ENCODE measurements at regions not wholly inside any gene's neighbourhood (a gene's known extent, or its start where the extent isn't known, plus 50 kb on each side); places are given as distances from the start of the nearest gene placed in this dataset.

DNA sequence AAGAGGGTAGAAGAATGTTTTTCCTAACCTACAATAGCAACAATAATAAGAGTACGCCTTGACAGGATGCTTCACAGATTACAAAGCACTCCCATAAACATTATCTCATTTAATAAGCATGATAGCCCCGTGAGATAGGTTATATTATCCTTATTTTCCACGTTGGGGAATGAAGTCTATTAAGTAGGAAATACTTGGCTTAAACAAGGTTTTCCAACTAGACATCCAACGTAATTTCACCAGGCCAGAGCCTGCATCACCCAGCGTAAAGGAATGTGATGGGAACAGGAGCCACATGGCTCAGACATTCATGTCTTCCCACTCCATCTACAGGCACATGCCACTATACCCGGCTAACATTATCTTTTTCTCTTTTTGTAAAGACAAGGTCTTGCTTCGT, 223.4 kb upstream of the AMIGO2 start:
- H2AFZ ChIP-seq (ENCODE audit: low read depth, low read length, severe bottlenecking) = peak overlapping the region; percentile 15
- H3K4me2 ChIP-seq (ENCODE audit: low read depth, low read length, poor library complexity, severe bottlenecking) = peak overlapping the region; percentile 35
- no peaks in the 10 kb centered on the region for H3K9me3 ChIP-seq (ENCODE audit: insufficient read depth, low read length)
- TF ChIP-seq, protein P1, sequence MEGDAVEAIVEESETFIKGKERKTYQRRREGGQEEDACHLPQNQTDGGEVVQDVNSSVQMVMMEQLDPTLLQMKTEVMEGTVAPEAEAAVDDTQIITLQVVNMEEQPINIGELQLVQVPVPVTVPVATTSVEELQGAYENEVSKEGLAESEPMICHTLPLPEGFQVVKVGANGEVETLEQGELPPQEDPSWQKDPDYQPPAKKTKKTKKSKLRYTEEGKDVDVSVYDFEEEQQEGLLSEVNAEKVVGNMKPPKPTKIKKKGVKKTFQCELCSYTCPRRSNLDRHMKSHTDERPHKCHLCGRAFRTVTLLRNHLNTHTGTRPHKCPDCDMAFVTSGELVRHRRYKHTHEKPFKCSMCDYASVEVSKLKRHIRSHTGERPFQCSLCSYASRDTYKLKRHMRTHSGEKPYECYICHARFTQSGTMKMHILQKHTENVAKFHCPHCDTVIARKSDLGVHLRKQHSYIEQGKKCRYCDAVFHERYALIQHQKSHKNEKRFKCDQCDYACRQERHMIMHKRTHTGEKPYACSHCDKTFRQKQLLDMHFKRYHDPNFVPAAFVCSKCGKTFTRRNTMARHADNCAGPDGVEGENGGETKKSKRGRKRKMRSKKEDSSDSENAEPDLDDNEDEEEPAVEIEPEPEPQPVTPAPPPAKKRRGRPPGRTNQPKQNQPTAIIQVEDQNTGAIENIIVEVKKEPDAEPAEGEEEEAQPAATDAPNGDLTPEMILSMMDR (IDR thresholded peaks at IDR 0.05; ENCODE audit: insufficient read depth, low read length, poor library complexity, severe bottlenecking) = no peak
- TF ChIP-seq EZH2phosphoT487 (conservative IDR thresholded peaks at IDR 0.05; ENCODE audit: low read length) = no peak
- peaks cover 8% of the 10 kb centered on the region; the same call in 1 of the 2 replicates for H3F3A ChIP-seq (ENCODE audit: insufficient read depth)
- H4K20me1 ChIP-seq (ENCODE audit: low read depth, low read length) = no peaks in the 10 kb centered on the region
- no peaks in the 10 kb centered on the region for H3K36me3 ChIP-seq (ENCODE audit: low read length)
- no peaks in the 10 kb centered on the region for H3K79me2 ChIP-seq (ENCODE audit: insufficient read depth, low read length)
- H3K27me3 ChIP-seq (ENCODE audit: low read length) = no peaks in the 10 kb centered on the region
- no peaks in the 10 kb centered on the region for H3K9me2 ChIP-seq (replicated peaks; ENCODE audit: insufficient read depth, low read length)
- H3K9ac ChIP-seq (ENCODE audit: low read length) = peak overlapping the region; percentile 34
- H3K4me3 ChIP-seq (ENCODE audit: insufficient read depth, low read length, poor library complexity, severe bottlenecking) = no peak overlapping the region
- H3K27ac ChIP-seq (ENCODE audit: low read depth, low read length) = peak overlapping the region; percentile 80

DNA sequence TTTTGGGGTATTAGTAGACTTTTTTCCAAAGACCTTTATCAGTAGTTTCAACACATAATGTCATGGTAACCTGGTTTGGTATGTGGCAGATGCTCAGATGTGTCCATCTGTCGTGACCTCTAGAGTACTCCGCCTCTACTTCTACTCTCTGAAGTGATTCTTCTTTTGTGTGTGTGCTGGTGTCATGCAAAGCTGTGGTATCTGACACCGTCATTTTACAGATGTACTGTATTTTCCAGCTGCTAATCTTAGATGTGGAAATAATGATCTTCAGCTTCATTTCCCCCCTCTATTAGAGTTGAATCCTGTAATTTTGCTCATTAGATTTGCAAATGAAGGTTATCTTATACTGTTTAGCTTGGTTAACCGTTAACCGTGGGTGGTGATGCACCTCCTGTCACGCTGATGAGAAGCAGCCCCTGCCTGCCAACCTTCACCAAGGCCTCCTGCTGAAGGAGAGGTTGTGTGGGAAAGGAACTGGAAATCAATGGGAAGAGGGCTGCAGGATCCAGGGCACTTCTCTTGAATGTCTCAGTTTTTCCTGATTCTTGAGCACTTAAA, 222.4 kb upstream of the AMIGO2 start:
- no peak overlapping the region for H2AFZ ChIP-seq (ENCODE audit: low read depth, low read length, severe bottlenecking)
- H3K4me2 ChIP-seq (ENCODE audit: low read depth, low read length, poor library complexity, severe bottlenecking) = peak overlapping the region; percentile 35
- H3F3A ChIP-seq (ENCODE audit: insufficient read depth) = peaks cover 8% of the 10 kb centered on the region; the same call in 1 of the 2 replicates
- no peaks in the 10 kb centered on the region for H3K9me3 ChIP-seq (ENCODE audit: insufficient read depth, low read length)
- no peaks in the 10 kb centered on the region for H3K9me2 ChIP-seq (replicated peaks; ENCODE audit: insufficient read depth, low read length)
- H3K4me3 ChIP-seq (ENCODE audit: insufficient read depth, low read length, poor library complexity, severe bottlenecking) = no peak overlapping the region
- no peaks in the 10 kb centered on the region for H4K20me1 ChIP-seq (ENCODE audit: low read depth, low read length)
- no peak for TF ChIP-seq EZH2phosphoT487 (conservative IDR thresholded peaks at IDR 0.05; ENCODE audit: low read length)
- TF ChIP-seq, protein P1 (IDR thresholded peaks at IDR 0.05; ENCODE audit: insufficient read depth, low read length, poor library complexity, severe bottlenecking) = no peak
- peak overlapping the region; percentile 80 for H3K27ac ChIP-seq (ENCODE audit: low read depth, low read length)
- H3K79me2 ChIP-seq (ENCODE audit: insufficient read depth, low read length) = no peaks in the 10 kb centered on the region
- H3K36me3 ChIP-seq (ENCODE audit: low read length) = no peaks in the 10 kb centered on the region
- no peaks in the 10 kb centered on the region for H3K27me3 ChIP-seq (ENCODE audit: low read length)
- peak overlapping the region; percentile 34 for H3K9ac ChIP-seq (ENCODE audit: low read length)

DNA sequence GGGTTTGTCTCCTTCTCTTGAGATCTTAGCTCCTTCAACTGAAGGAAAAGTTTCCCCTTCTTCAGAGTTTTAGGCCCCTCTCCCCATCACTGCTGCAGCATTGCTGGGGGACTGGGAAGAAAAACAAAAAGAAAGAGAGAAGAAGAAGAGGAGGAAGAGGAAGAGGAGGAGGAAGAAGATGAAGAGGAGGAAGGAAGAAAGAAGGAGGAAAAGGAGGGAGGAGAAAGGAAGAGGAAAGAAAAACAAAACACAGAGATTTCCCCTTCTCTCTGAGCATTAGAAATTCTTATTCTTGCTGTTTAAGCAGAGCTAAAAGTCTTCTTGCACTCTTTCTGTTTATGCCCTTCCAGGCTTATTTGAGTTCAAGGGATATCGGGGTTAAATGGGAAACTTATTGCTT, 219.8 kb upstream of the AMIGO2 start:
- peak overlapping the region; percentile 36 for H3K4me2 ChIP-seq (ENCODE audit: low read depth, low read length, poor library complexity, severe bottlenecking)
- no peaks in the 10 kb centered on the region for H3K9me3 ChIP-seq (ENCODE audit: insufficient read depth, low read length)
- no peak overlapping the region for H3K9ac ChIP-seq (ENCODE audit: low read length)
- H3K4me3 ChIP-seq (ENCODE audit: insufficient read depth, low read length, poor library complexity, severe bottlenecking) = no peak overlapping the region
- no peaks in the 10 kb centered on the region for H3K79me2 ChIP-seq (ENCODE audit: insufficient read depth, low read length)
- peak overlapping the region; percentile 39 for H3K27ac ChIP-seq (ENCODE audit: low read depth, low read length)
- H4K20me1 ChIP-seq (ENCODE audit: low read depth, low read length) = no peaks in the 10 kb centered on the region
- H3K9me2 ChIP-seq (replicated peaks; ENCODE audit: insufficient read depth, low read length) = no peaks in the 10 kb centered on the region
- no peaks in the 10 kb centered on the region for H3K36me3 ChIP-seq (ENCODE audit: low read length)
- H3F3A ChIP-seq (ENCODE audit: insufficient read depth) = peaks cover 13% of the 10 kb centered on the region; the same call in 1 of the 2 replicates
- TF ChIP-seq, protein P1 (IDR thresholded peaks at IDR 0.05; ENCODE audit: insufficient read depth, low read length, poor library complexity, severe bottlenecking) = no peak
- TF ChIP-seq EZH2phosphoT487 (conservative IDR thresholded peaks at IDR 0.05; ENCODE audit: low read length) = no peak
- no peaks in the 10 kb centered on the region for H3K27me3 ChIP-seq (ENCODE audit: low read length)
- H2AFZ ChIP-seq (ENCODE audit: low read depth, low read length, severe bottlenecking) = no peak overlapping the region
